GM12864 (cell line): ENCODE measurements at regions not wholly inside any gene's neighbourhood (a gene's known extent, or its start where the extent isn't known, plus 50 kb on each side); places are given as distances from the start of the nearest gene placed in this dataset.

Experiments used
- DNase-seq: peaks from one replicate; pipeline ENCODE4 v3.0.0-alpha.2; 2011; ENCODE audit warnings: low read depth
- H3K4me3 ChIP-seq: 2 replicates; pipeline ENCODE4 v1.5.1; 2011; ENCODE audit warnings: mild to moderate bottlenecking, low read depth, low read length, control low read depth
- CTCF ChIP-seq: IDR thresholded peaks from 2 replicates; pipeline ENCODE4 v1.5.1; 2011; ENCODE audit warnings: low read depth, mild to moderate bottlenecking, moderate library complexity, low read length, control low read depth, inconsistent platforms; ENCODE audit errors: missing control alignments

GRCh38 chr9:83153030-83153429 lies 90.1 kb upstream of the RASEF start:
- H3K4me3 ChIP-seq = no peak overlapping the region
- TF ChIP-seq CTCF = no peak
- no peak for DNase-seq

GRCh38 chr9:83151627-83152137 lies 88.7 kb upstream of the RASEF start:
- DNase-seq = no peak
- no peak for TF ChIP-seq CTCF
- H3K4me3 ChIP-seq = no peak overlapping the region

GRCh38 chr9:83147315-83148149 lies 84.6 kb upstream of the RASEF start:
- TF ChIP-seq CTCF = no peak
- H3K4me3 ChIP-seq = no peak overlapping the region
- no peak for DNase-seq

GRCh38 chr9:83146325-83146724 lies 83.4 kb upstream of the RASEF start:
- no peak for DNase-seq
- H3K4me3 ChIP-seq = no peak overlapping the region
- TF ChIP-seq CTCF = no peak

GRCh38 chr9:83144492-83144891 lies 81.5 kb upstream of the RASEF start:
- H3K4me3 ChIP-seq = no peak overlapping the region
- DNase-seq = no peak
- TF ChIP-seq CTCF = no peak

GRCh38 chr9:83142389-83142788 lies 79.4 kb upstream of the RASEF start:
- TF ChIP-seq CTCF = no peak
- DNase-seq = no peak
- no peak overlapping the region for H3K4me3 ChIP-seq

GRCh38 chr9:83141887-83142286 lies 78.9 kb upstream of the RASEF start:
- no peak for DNase-seq
- no peak overlapping the region for H3K4me3 ChIP-seq
- no peak for TF ChIP-seq CTCF
